Activated CD8-positive, alpha-beta memory T cell treated with anti-CD3 and anti-CD28 coated beads, Interleukin-2, amount 50 U/mL, for 24 hours (primary cell): ENCODE measurements at regions not wholly inside any gene's neighbourhood (a gene's known extent, or its start where the extent isn't known, plus 50 kb on each side); places are given as distances from the start of the nearest gene placed in this dataset.
"Not testable (repeated sequence)": the region's sequence is repeated elsewhere in the genome, so short reads cannot be mapped to it uniquely, and the experiment has no call there.

ENCODE experiments used
- DNase-seq: peaks from one replicate; pipeline ENCODE4 v3.0.0-alpha.2; 2020; ENCODE audit errors: extremely low read depth

DNA sequence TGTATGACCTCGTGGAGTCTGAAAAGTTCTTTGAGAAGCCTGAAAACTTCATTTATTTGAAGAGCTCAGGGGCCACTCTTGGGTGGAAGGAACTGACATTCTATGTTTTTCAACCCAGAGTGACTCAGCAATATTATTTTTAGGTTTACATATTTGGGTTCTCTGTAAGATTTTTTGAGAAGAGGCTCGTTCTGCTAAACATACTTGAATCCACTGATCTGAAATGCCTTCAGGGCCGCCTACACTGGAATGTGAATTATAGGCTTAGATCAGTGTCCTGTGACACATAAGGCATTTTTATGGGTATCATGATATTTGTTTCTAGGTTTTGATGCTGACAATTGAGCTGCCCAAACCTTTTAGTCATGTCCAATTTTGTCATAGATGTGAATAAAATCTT is 86.2 kb downstream of the PSAT1 start:
- no peak for DNase-seq

DNA sequence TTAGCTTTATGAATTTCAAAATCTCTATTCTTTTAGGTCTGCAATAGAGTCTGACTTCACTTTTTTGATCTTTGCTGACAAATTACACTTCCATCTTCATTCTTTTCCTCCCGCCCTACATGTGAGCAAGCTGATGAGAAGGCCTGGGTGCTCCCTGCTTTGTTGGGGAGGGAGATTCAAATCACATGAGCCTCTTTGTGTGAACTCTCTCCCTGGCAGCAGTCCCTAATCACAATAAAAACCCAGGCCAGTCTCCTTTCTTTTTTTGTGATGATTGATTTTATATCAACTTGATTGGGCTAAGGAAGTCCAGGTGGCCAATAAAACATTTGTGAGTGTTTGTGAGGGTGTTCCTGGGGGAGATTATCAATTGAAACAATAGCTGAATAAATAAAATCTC is 89.4 kb downstream of the PSAT1 start:
- DNase-seq, result no peak

DNA sequence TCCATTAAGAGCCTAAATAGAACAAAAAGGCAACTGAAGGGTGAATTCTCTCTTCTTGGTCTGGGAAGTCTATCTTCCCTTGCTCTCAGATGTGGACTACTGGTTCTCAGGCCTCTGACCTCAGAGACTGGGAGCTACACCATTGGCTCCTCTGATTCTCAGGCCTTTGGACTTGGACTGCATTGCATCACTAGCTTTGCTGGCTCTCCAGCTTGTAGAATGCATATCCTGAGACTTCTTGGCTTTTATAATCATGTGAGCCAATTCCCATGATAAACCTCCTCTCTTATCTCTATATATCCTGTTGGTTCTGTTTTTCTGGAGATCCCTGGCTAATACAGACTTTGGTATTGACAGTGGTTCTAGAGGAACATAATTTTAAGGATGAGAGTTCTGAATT is 89.8 kb downstream of the PSAT1 start:
- no peak for DNase-seq

DNA sequence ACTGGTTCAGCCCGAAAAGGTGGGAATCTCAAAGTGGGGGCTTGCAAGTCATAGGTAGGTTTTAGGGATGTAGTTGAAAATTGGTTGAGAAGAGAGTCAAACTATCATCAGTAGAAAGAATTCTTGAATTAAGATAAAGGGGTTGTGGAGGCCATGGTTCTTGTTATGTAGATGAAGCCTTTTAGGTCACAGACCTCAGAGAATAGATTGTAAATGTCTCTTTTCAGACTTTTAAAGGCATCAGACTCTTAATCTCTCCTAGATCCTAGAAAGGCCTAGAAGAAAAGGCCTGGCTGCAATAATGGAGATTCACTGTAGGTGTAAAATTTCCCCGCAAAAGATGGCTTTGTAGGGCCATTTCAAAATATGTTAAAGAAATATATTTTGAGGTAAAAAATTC is 96.4 kb downstream of the PSAT1 start:
- DNase-seq, result no peak

DNA sequence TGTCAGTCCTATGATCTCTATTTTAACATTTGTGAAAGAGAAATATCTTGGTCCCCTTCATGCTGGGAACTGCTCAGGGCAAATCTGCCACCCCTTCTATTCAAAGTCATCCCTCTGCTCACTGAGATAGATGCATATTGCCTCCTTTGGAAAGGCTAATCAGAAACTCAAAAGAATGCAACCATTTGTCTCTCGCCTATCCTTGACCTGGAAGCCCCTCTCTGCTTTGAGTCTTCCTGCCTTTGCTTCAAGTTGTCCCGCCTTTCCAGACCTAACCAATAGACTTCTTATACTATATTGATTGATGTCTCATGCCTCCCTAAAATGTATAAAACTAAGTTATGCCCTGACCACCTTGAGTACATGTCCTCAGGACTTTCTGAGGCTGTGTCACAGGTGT is 97.0 kb downstream of the PSAT1 start:
- no peak for DNase-seq

DNA sequence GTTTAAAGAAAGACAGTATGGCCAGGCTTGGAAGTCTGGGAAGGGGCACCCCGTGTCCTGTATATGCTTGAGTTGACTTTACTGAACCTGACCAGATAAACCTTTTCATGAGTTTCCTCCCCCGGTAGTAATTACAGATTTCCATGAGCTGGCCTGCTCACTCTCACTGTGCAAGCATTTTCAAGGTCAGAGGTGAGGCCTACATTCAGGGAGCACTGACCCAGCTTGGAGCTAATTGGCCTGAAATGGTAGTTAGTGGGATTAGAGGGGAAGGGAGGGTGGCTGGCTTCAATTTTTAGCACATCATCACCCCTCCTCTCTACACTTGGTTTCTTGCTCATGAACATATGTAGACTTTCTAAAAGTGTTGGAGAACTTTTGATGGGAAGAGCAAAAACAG is 99.2 kb downstream of the PSAT1 start:
- no peak for DNase-seq

DNA sequence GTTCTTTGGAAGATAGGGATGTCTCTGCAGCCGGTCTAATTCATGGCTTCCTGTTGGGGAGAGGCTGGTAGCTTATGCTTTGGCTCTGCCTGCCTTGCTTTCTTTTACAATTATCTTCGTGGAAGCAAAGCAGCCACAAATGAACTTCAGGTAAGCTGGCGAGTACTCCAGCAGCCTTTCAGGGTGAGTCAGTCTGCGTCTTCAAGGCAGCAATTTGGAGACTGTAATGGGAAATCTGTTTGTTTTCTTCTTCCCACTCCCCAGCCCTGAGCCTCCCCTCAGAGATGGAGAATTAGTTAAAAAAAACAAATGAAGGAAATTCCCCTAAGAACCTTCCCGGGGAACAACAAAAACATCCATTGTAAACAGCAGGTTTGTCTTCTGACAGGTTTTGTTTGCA is 100.1 kb downstream of the PSAT1 start:
- no peak for DNase-seq

DNA sequence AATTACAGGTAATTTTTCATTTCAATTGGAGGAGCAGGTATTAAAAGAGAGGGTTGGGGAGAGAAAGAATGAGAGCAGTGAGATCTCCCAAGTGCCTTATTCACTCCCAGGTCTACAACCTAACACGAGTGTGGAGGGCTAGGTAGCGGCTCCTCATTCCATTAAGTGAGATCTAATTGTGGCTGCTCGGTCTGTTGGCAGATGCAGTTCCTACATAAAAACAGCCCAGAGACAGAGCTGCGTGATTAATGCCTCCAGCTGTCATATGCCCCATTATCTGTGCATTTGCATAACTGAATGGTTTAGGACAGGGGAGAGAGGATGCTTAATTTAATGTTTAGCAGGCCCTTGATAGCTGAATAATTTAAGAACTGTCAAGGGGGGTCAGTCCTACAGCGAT is 100.5 kb downstream of the PSAT1 start:
- no peak for DNase-seq

DNA sequence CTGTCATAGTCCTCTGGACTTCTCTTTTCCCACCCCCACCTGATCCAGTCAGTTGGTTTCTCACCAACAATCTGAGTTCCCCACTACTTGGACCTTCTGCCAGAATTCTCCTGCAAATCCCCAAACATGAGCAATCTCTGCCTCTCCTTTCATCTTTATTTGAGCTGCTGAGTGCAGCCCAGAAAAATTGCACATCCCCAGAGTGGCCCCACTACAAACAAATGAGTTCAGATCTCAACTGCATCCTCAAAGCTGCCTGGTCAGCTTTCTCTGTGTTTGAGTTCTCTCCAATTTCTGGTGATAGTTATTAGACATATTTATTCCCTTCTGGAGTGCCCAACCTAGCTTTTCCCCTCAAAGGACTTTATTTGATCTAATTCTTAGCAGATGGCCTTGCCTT is 102.2 kb downstream of the PSAT1 start:
- no peak for DNase-seq

DNA sequence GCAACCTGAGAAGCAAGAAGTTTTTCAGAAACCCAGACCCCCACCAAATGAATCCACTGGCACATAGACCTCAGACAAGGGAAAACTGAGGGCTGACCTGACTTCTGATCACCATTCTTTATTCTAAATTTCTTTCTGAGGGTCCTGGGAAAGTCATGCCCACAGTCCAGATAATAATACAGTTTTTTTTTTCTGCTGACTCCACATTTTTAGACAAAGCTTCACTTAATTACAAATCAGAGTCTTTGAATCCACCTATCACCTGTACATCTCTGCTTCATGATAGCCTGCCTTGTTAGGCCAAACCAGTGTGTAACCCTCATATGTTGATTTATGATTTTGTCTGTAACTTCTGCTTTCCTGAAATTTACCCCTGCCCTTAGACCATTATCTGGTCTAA is 103.6 kb downstream of the PSAT1 start:
- no peak for DNase-seq

DNA sequence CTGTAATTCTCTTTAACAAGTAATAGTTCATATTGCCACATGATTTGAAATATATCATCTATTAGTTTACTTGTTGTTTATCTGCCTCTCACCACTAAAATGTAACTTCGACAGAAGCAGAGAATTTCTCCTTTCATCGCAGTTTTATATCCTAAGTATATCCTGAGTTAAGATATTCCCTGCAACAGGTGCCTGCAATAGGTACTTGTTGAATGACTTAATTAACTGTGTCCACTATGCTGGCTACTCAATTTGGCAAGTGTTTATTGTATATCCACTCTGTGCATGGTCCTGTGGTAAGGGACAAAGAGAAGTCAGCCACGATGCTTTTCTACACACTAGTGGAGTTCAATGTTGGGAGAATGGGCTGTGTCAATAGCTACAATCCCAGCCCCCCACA is 108.5 kb downstream of the PSAT1 start:
- DNase-seq, result no peak

DNA sequence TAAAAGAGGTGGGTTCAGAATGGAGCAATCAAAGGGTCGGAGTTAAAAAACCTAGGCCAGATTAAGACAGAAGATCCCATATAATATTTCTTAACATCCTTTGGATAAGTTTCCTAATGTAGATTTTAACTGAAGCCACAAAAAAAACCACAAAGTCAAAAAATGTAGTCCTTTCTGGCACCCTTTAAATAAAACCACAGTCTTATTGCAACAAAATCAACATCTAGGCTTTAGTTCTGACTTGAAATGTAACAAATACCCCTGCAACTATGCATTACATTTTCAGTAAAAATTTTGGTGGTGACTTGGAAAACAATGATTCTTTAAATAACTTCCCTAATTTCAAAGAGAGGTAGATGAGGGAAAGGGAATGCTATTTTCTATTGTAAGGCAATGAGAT is 109.2 kb downstream of the PSAT1 start:
- no peak for DNase-seq

DNA sequence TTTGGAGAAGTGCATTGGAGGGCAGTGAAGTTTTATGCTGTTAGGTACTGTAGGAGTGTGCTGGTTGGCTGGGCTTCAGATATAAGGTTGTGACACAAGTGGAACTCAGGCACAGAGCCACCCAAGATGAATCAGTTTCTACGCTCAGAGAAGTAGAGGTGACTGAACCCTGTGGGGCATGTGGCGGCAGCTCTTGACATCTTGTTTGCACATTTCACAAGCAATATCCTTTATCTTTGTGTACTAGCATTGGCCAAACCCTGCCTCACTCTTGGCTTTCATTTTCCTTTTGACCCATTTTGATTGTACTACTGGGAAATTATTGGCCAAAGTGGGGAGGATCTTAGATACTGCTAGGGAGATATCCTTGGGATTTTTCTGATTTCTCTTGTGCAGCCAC is 110.0 kb downstream of the PSAT1 start:
- DNase-seq, result no peak

DNA sequence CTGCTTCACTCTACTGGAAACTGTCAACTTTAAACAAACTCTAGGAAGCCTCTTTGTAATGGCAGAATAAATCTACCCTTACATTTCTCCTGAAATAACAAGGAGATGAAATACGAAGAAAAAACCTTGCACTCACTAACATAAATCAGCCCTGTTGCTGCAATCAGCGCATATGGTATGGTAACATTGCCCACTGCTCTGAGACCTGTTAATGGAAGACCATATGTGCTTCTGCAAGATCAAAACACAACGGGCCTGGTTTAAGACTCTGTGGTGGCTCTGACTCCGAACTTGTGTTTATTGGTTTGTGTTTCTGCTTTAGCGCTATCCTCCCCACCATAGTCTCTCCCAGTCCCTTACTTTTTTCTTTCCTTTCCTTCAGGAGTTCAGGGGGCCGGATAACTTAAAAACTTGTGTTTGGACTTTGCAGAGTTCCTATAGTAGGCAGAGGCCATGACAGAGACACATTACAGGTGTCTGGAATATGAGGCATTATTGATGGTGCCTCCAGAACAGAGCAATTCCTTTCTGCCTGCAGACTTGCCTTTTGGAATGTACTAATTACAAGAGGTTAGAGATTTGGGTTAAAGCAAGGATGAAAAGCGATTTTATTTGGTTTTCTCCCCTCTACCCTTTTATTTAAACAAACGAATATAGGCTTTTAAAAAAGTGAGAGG is 110.8 kb downstream of the PSAT1 start:
- DNase-seq, result no peak

DNA sequence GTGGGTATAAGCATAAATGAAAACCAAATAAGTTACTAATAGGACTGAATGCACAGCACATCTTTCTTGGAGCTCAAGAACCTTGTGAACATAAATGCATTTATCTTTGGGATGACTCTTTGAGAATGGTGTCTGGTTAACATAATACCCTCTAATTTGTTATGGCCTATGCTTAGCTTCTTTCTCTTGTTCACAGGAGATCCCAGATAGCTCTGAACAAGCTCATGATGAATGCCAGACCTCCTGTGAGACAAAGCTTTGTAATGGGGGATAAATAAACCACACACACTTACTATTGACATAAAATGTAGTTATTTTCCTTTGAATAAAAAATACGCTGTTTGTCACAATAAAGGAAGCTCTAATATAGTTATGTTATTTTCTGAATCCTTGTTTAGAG is 111.5 kb downstream of the PSAT1 start:
- no peak for DNase-seq

DNA sequence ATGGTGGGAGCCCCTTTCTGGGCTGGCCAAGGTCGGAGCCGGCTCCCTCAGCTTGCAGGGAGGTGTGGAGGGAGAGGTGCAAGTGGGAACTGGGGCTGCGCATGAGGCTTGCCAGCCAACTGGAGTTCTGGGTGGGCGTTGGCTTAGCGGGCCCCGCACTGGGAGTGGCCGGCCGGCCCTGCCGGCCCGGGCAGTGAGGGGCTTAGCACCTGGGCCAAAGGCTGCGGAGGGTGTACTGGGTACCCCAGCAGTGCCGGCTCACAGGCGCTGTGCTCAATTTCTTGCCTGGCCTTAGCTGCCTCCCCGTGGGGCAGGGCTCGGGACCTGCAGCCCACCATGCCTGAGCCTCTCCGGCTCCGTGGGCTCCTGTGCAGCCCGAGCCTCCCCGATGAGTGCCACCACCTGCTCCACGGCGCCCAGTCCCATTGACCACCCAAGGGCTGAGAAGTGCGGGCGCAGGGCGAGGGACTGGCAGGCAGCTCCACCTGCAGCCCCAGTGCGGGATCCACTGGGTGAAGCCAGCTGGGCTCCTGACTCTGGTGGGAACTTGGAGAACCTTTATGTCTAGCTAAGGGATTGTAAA is 113.1 kb downstream of the PSAT1 start:
- DNase-seq, result not testable (repeated sequence)

DNA sequence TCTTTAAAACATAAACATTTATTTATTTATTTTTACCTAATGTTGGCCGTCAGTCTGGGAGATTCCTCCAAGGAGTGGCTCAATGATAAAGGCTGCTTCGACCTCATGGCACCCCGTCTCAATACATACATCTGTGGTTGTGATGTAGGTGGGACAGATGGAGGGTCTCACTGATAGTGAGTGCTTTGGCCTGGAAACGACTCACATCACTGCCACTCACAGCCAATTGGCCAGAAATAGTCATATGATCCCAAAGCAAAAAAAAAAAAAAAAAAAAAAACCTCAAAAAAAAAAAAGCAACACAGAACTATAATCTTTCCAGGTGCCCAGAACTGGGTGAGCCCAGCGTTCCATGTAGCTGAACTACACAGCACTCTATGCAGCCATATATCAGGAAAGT is 125.4 kb downstream of the PSAT1 start:
- no peak for DNase-seq

DNA sequence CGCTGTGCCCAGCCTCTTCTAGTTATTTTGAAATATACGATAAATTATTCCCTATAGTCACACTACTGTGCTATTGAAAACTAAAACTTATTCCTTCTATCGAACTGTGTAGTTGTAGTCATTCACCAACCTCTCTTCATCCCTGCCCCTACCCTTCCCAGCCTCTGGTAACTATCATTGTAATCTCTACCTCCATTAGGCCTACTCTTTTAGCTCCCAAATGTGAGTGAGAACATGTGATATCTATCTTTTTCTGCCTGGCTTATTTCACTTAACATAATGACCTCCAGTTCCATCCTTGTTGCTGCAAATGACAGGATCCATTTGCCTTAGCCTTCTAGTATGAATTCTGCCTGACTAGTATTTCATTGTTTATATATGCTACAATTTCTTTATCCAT is 127.4 kb downstream of the PSAT1 start:
- no peak for DNase-seq

DNA sequence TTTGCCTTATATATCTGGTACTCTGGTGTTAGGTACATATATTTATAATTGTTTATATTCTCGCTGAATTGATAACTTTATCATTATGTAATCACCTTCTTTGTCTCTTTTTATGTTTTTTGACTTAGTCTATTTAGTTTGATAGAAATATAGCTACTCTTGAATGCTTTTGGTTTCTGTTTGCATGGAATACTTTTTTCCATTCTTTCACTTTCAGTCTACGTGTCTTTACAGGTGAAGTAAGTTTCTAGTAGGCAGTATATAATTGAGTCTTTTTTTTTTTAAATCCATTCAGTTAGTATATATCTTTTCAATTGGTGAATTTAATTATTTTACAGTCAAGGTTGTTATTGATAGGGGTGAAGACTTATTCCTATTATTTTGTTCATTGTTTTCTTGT is 131.7 kb downstream of the PSAT1 start:
- DNase-seq, result no peak

DNA sequence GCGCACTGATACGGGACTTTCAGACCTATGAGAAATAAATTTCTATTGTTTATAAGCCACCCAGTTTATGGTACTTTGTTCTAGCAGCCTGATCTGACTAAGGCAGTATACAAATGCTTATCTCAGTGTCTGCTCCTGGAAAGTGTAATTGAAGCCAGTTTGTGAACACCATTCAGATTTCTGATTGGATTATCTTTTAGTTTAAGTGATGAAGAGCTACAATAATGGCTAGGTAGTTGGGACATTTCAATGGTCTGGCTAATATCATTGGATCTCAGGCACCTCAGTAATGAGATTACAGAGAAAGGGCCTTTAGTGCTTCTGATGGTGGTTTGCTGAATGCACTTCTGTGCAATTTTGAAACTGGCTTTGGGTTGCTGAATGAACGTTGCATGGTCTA is 133.5 kb downstream of the PSAT1 start:
- DNase-seq, result no peak

DNA sequence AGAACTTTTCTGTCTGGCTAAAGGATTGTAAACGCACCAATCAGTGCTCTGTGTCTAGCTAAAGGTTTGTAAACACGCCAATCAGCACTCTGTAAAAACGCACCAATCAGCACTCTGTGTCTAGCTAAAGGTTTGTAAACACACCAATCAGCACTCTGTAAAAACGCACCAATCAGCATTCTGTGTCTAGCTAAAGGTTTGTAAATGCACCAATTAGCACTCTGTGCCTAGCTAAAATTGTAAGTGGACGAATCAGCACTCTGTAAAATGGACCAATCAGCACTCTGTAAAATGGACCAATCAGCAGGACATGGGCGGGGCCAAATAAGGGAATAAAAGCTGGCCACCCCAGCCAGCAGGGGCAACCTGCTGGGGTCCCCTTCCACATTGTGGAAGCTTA is 134.1 kb downstream of the PSAT1 start:
- not testable (repeated sequence) for DNase-seq

DNA sequence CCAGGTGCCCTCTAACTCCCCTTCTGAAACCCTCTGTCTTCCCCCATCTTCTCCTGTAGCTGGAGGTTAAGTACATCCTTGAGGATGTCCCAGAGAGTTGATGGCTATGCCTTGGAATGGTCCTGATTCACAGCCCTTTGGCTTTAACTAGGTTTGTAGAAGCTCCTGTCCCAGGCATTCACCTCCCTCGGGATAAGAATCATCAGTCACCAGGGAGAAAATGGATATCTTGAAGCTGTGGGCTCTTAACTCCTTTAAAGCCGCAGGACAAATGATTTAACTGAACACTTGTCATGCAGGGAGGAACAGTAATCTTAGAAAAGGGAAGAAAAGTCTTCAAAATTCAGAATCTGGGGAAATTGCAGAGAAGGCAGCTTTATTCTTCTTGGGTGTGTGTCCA is 139.9 kb downstream of the PSAT1 start:
- no peak for DNase-seq

DNA sequence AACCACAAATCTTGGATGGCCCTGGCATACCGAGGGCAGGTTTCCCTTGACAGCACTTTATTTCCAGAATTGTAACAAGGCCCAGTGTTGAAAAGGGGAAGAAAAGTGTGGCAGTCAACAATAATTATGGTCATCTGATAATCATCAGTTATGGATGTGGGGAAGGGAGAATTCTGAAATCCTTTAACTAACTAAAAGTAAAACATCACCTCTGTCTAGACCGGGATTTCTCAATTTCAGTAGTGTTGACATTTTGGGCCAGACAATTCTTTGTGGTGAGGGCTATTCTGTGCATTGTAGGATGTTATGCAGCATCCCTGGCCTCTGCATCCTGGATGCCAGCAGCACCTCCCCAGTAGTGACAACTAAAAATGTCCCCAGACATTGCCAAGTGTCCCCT is 140.4 kb downstream of the PSAT1 start:
- no peak for DNase-seq

DNA sequence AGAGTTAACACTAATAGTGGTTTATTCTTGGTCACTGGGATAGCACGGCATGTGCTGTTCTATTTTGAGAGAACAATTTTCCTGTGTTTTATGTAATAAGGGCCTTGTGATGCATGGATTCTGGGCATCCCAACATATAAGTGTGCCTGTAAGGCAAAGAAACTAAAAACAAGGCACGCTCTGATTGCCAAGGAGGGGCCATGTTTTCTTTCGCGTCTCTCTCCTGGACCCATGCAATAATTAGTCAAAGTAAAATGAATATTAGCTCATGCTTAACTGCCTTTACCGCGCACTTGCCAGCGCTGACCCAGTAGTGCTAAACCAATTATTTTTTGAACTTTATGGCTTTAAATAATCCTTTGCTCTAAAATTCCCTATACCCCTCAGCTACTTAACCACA is 140.9 kb downstream of the PSAT1 start:
- no peak for DNase-seq
